Peyer's patch (tissue), 4 donors: ENCODE measurements at regions not wholly inside any gene's neighbourhood (a gene's known extent, or its start where the extent isn't known, plus 50 kb on each side); places are given as distances from the start of the nearest gene placed in this dataset.

Experiments used
- DNase-seq, 3 donors: peaks; one replicate each; pipeline ENCODE4 v3.0.0-alpha.2; 2017 to 2019
- H3K27ac ChIP-seq, 4 donors: fragments of 200-600 bp; sonication (generic); one replicate each; pipeline ENCODE4 v1.5.1; 2016 to 2019
- H3K27me3 ChIP-seq, 2 donors: fragments of 200-600 bp; sonication (generic); one replicate each; pipeline ENCODE4 v1.5.1; 2019
- H3K36me3 ChIP-seq, 3 donors: fragments of 200-600 bp; sonication (generic); one replicate each; pipeline ENCODE4 v1.5.1; 2016 to 2019
- H3K4me1 ChIP-seq, 4 donors: fragments of 200-600 bp; sonication (generic); one replicate each; pipeline ENCODE4 v1.5.1; 2016 to 2019
- H3K4me3 ChIP-seq, 4 donors: fragments of 200-600 bp; sonication (generic); 1 replicate in 3 of 4; 2 replicates in 1 of 4; pipeline ENCODE4 v1.5.1; 2016 to 2019; ENCODE audit warnings: mild to moderate bottlenecking in 1 of 4
- H3K9me3 ChIP-seq, 4 donors: fragments of 200-600 bp; sonication (generic); one replicate each; pipeline ENCODE4 v1.5.1; 2016 to 2019; ENCODE audit warnings: mild to moderate bottlenecking in 1 of 4
- POLR2A ChIP-seq, 2 donors: fragments of 450-650 bp; IDR thresholded peaks; one replicate each; pipeline ENCODE4 v1.5.1; 2017; ENCODE audit warnings: antibody characterized with exemption in 2 of 2, mild to moderate bottlenecking in 2 of 2, moderate library complexity in 2 of 2
- TF ChIP-seq, protein P1 (sequence below), 6 experiments: fragments of 450-650 bp in 4 of 6; fragments of 200-600 bp in 2 of 6; sonication (generic) in 1 of 6; IDR thresholded peaks; one replicate each; pipeline ENCODE4 v1.5.1; 2017 to 2019; ENCODE audit warnings: antibody characterized with exemption in 6 of 6, mild to moderate bottlenecking in 3 of 6, moderate library complexity in 1 of 6

DNA sequence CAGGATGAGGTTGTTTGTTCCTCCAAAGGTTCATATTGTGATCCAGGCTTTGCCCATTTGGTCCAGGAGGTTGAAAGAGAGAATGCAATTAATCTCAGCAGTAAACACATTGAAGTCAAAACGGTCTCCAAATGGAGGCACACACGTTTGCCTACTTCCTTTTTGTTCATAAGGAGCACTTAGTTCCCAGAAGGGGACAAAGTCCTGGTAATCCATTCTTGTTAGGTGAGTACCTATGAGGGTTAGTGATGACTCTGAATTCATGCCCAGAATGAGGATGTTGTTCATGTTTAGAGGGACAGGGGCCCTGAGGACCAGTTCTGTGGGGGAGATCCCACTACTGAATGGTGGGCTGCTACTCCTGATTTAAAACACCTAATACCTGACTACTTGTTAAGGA lies 177.7 kb downstream of the ALDH1A2 start:
- Histone ChIP-seq H3K27me3 (no peaks in the 10 kb centered on the region), H3K9me3 (no peaks in the 10 kb centered on the region), H3K4me3 (no peak overlapping the region), H3K27ac (no peak overlapping the region), H3K4me1 (no peaks in the 10 kb centered on the region), H3K36me3 (no peaks in the 10 kb centered on the region)
- TF ChIP-seq, protein P1, sequence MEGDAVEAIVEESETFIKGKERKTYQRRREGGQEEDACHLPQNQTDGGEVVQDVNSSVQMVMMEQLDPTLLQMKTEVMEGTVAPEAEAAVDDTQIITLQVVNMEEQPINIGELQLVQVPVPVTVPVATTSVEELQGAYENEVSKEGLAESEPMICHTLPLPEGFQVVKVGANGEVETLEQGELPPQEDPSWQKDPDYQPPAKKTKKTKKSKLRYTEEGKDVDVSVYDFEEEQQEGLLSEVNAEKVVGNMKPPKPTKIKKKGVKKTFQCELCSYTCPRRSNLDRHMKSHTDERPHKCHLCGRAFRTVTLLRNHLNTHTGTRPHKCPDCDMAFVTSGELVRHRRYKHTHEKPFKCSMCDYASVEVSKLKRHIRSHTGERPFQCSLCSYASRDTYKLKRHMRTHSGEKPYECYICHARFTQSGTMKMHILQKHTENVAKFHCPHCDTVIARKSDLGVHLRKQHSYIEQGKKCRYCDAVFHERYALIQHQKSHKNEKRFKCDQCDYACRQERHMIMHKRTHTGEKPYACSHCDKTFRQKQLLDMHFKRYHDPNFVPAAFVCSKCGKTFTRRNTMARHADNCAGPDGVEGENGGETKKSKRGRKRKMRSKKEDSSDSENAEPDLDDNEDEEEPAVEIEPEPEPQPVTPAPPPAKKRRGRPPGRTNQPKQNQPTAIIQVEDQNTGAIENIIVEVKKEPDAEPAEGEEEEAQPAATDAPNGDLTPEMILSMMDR (IDR thresholded peaks at IDR 0.05), result no peak
- TF ChIP-seq POLR2A (IDR thresholded peaks at IDR 0.05), result no peak
- no peak for DNase-seq

DNA sequence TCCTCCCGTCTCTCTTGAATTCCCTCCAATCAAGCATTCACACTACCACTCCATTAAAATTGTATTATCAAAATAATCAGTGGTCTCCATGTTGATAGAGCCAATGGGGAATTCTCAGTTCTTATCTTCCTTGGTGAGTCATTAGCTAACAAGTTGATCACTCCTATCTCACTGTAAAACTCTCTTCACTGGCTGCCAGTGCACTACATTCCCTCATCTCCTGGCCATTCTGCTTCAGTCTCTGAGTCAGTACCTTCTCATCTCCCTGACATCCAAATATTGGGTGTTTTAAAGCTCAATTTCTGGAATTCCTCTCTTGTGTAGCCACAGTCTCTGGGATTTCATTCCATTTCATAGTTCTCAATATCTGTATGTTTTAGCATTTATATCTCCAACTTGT lies 175.2 kb downstream of the ALDH1A2 start:
- no peak for TF ChIP-seq POLR2A (IDR thresholded peaks at IDR 0.05)
- TF ChIP-seq, protein P1 (IDR thresholded peaks at IDR 0.05), result no peak
- Histone ChIP-seq H3K27me3 (no peaks in the 10 kb centered on the region), H3K36me3 (no peaks in the 10 kb centered on the region), H3K27ac (no peak overlapping the region), H3K9me3 (no peaks in the 10 kb centered on the region), H3K4me1 (no peaks in the 10 kb centered on the region), H3K4me3 (no peak overlapping the region)
- DNase-seq, result no peak

DNA sequence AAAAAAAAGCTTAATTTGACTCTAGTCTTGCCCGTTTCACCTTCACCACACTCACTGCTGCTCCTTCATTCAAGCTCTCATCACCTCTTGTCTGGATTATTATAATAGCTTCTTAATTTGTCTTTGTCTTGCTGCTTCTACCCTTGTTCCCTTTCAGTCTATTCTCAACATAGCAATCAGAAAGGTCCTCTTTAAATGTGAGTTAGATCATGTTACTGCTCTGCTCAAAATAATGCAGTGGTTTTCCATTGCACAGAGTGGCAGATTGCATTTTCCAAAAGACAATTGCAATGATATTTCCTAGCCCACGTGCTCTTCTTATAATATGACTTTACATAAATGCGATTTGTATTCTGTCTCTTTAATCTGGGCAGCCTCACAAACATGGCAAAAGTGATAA lies 174.6 kb downstream of the ALDH1A2 start:
- H3K36me3 ChIP-seq, result no peaks in the 10 kb centered on the region
- no peak for DNase-seq
- no peaks in the 10 kb centered on the region for H3K27me3 ChIP-seq
- no peak overlapping the region for H3K27ac ChIP-seq
- no peak overlapping the region for H3K4me3 ChIP-seq
- no peaks in the 10 kb centered on the region for H3K4me1 ChIP-seq
- TF ChIP-seq POLR2A (IDR thresholded peaks at IDR 0.05), result no peak
- TF ChIP-seq, protein P1 (IDR thresholded peaks at IDR 0.05), result no peak
- H3K9me3 ChIP-seq, result no peaks in the 10 kb centered on the region

DNA sequence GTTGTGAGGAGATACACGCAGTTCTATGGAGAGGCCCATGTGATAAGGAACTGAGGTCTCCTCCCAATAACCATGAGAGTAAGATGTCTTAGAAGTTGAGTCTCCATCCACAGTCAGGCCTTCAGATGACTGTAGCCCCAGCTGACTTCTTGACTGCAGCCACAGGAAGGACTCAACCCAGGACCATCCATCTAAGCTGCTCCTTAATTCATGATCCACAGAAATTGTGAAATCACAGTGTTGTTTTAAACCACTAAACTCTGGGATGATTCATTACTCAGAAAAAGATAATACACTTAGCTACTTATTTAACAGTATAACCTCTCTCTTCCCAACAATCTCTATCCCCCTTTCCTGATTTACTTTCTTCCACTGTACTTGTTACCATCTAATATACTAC lies 173.3 kb downstream of the ALDH1A2 start:
- no peak for TF ChIP-seq POLR2A (IDR thresholded peaks at IDR 0.05)
- TF ChIP-seq, protein P1 (IDR thresholded peaks at IDR 0.05), result no peak
- Histone ChIP-seq H3K27ac (no peak overlapping the region), H3K4me1 (no peaks in the 10 kb centered on the region), H3K36me3 (no peaks in the 10 kb centered on the region), H3K4me3 (no peak overlapping the region), H3K27me3 (no peaks in the 10 kb centered on the region), H3K9me3 (no peaks in the 10 kb centered on the region)
- DNase-seq, result no peak

DNA sequence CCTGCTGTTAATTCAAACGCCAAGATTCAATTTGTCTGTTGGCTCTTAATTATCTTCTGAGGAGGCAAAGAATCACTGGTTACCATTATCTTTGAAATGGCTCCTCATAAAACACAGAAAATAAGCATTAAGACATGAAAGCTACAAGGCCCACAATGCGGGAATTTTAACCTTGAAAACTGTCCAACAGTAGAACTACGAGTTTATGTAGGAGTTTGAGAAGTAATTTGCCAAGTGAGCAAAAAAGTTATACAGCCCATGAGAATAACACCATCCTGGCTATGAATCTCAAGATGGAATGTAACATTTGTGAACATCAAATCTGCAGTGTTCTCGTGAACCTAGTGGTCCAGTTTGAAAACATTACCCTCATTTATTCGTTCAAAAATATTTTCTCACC lies 172.5 kb downstream of the ALDH1A2 start:
- Histone ChIP-seq H3K36me3 (no peaks in the 10 kb centered on the region), H3K27ac (no peak overlapping the region), H3K9me3 (no peaks in the 10 kb centered on the region), H3K27me3 (no peaks in the 10 kb centered on the region), H3K4me3 (no peak overlapping the region), H3K4me1 (no peaks in the 10 kb centered on the region)
- TF ChIP-seq POLR2A (IDR thresholded peaks at IDR 0.05), result no peak
- TF ChIP-seq, protein P1 (IDR thresholded peaks at IDR 0.05), result no peak
- no peak for DNase-seq

DNA sequence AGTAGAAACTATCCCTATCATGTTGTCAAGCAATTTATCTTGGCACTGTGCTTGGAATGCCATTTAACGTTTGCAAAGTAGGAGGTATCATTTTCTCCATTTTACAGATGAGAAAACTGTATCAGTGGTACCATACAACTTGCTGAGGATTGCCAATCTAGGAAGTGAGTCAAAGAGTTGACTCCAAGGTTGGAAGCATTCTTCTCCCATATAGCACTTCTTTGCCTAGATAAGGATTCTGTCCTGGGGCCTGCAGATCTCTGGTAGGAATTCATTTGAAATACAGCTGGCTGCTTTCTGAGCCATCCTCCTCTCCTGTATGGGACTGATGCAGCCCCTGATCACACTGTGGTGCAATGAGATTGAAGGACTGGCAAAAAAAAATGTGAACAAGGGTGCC lies 170.2 kb downstream of the ALDH1A2 start:
- TF ChIP-seq, protein P1 (IDR thresholded peaks at IDR 0.05), result no peak
- no peak for TF ChIP-seq POLR2A (IDR thresholded peaks at IDR 0.05)
- Histone ChIP-seq H3K27ac (no peak overlapping the region), H3K27me3 (no peaks in the 10 kb centered on the region), H3K4me1 (no peaks in the 10 kb centered on the region), H3K9me3 (no peaks in the 10 kb centered on the region), H3K4me3 (no peak overlapping the region), H3K36me3 (no peaks in the 10 kb centered on the region)
- no peak for DNase-seq
